HEK293 (cell line): ENCODE measurements at regions not wholly inside any gene's neighbourhood (a gene's known extent, or its start where the extent isn't known, plus 50 kb on each side); places are given as distances from the start of the nearest gene placed in this dataset.

Experiments used
- CTCF ChIA-PET: fragments of 350-600 bp; formaldehyde crosslinking; extraction: SDS; loops from one replicate; lab custom pipeline; 2021; ENCODE audit warnings: antibody characterized with exemption; lab: Yijun Ruan, JAX
- POLR2A ChIA-PET: fragments of 300-600 bp; formaldehyde crosslinking; extraction: SDS; loops from one replicate; lab custom pipeline; 2020; ENCODE audit warnings: antibody characterized with exemption, inconsistent platforms; lab: Yijun Ruan, JAX
- H3K27ac ChIP-seq: fragments of 200-500 bp; sonication (Bioruptor generic); 2 replicates; pipeline ENCODE4 v1.5.1; 2014; ENCODE audit warnings: low read depth, low read length, control low read depth, inconsistent platforms; ENCODE audit errors: extremely low read depth
- H3K36me3 ChIP-seq, 2 experiments: fragments of 200-500 bp in 1 of 2; sonication (Bioruptor generic) in 1 of 2; 1 replicate in 1 of 2; 2 replicates in 1 of 2; pipeline ENCODE4 v1.5.1; 2014 to 2017; ENCODE audit warnings: inconsistent platforms in 2 of 2, low read length in 2 of 2; ENCODE audit not compliant: control insufficient read depth in 2 of 2, insufficient read depth in 1 of 2
- H3K4me1 ChIP-seq: fragments of 200-500 bp; sonication (Bioruptor generic); 2 replicates; pipeline ENCODE4 v1.5.1; 2014; ENCODE audit warnings: mild to moderate bottlenecking, low read length, inconsistent platforms; ENCODE audit not compliant: control insufficient read depth, insufficient read depth
- H3K4me3 ChIP-seq: 2 replicates; pipeline ENCODE4 v1.5.1; 2011; ENCODE audit warnings: low read depth, mild to moderate bottlenecking, control low read depth, low read length, moderate library complexity
- H3K9me3 ChIP-seq: fragments of 200-500 bp; sonication (Bioruptor generic); 2 replicates; pipeline ENCODE4 v1.5.1; 2014; ENCODE audit warnings: low read depth, low read length, inconsistent platforms; ENCODE audit not compliant: control insufficient read depth, insufficient read depth
- ELK4 ChIP-seq: IDR thresholded peaks from 2 replicates; pipeline ENCODE4 v1.6.1; 2011; ENCODE audit warnings: mild to moderate bottlenecking, low read depth, low read length, borderline replicate concordance
- GFI1B ChIP-seq: fragments of 450-650 bp; formaldehyde crosslinking; IDR thresholded peaks from 2 replicates; pipeline ENCODE4 v1.5.1; 2016; ENCODE audit warnings: missing biosample characterization, missing genetic modification characterization
- GLI2 ChIP-seq: fragments of 450-650 bp; formaldehyde crosslinking; IDR thresholded peaks from 2 replicates; pipeline ENCODE4; 2017; ENCODE audit warnings: missing biosample characterization, missing genetic modification characterization, low read depth, borderline replicate concordance
- HOXC10 ChIP-seq: sonication (generic); formaldehyde crosslinking; IDR thresholded peaks from 2 replicates; pipeline ENCODE4 v1.8.1; 2023; ENCODE audit warnings: mild to moderate bottlenecking, missing genetic modification reagents
- INSM2 ChIP-seq: fragments of 450-650 bp; formaldehyde crosslinking; IDR thresholded peaks from 2 replicates; pipeline ENCODE4 v1.5.1; 2016; ENCODE audit warnings: missing biosample characterization, missing genetic modification characterization
- KLF7 ChIP-seq: fragments of 450-650 bp; formaldehyde crosslinking; IDR thresholded peaks from 2 replicates; pipeline ENCODE4 v1.5.1; 2016; ENCODE audit warnings: missing biosample characterization, missing genetic modification characterization, borderline replicate concordance
- MEIS1 ChIP-seq: sonication (generic); formaldehyde crosslinking; IDR thresholded peaks from 2 replicates; pipeline ENCODE4 v1.8.1; 2022; ENCODE audit warnings: missing genetic modification reagents, mild to moderate bottlenecking, borderline replicate concordance
- OSR2 ChIP-seq: fragments of 450-650 bp; formaldehyde crosslinking; IDR thresholded peaks from 2 replicates; pipeline ENCODE4 v1.5.1; 2016; ENCODE audit warnings: missing biosample characterization, missing genetic modification characterization
- ZNF169 ChIP-seq: fragments of 450-650 bp; formaldehyde crosslinking; IDR thresholded peaks from 2 replicates; pipeline ENCODE4 v1.5.1; 2016; ENCODE audit warnings: missing biosample characterization, missing genetic modification characterization
- ZNF26 ChIP-seq: fragments of 450-650 bp; formaldehyde crosslinking; IDR thresholded peaks from 2 replicates; pipeline ENCODE4 v1.5.1; 2016; ENCODE audit warnings: missing biosample characterization, missing genetic modification characterization
- ZNF362 ChIP-seq: fragments of 450-650 bp; formaldehyde crosslinking; IDR thresholded peaks from 2 replicates; pipeline ENCODE4 v1.5.1; 2016; ENCODE audit warnings: missing biosample characterization, missing genetic modification characterization
- ZNF394 ChIP-seq: fragments of 450-650 bp; formaldehyde crosslinking; IDR thresholded peaks from 2 replicates; pipeline ENCODE4 v1.5.1; 2016; ENCODE audit warnings: missing biosample characterization, missing genetic modification characterization, mild to moderate bottlenecking, moderate library complexity, borderline replicate concordance
- ZNF426 ChIP-seq: fragments of 450-650 bp; formaldehyde crosslinking; IDR thresholded peaks from 2 replicates; pipeline ENCODE4 v1.5.1; 2017; ENCODE audit warnings: missing biosample characterization, missing genetic modification characterization, mild to moderate bottlenecking, inconsistent platforms, moderate library complexity
- ZNF560 ChIP-seq: fragments of 450-650 bp; formaldehyde crosslinking; IDR thresholded peaks from 2 replicates; pipeline ENCODE4 v1.5.1; 2017; ENCODE audit warnings: missing biosample characterization, missing genetic modification characterization, borderline replicate concordance
- ZNF639 ChIP-seq: fragments of 450-650 bp; formaldehyde crosslinking; IDR thresholded peaks from 2 replicates; pipeline ENCODE4 v1.5.1; 2016; ENCODE audit warnings: missing biosample characterization, missing genetic modification characterization
- ZNF645 ChIP-seq: fragments of 450-650 bp; formaldehyde crosslinking; IDR thresholded peaks from 2 replicates; pipeline ENCODE4; 2016; ENCODE audit warnings: missing biosample characterization, missing genetic modification characterization
- ZNF768 ChIP-seq: fragments of 450-650 bp; formaldehyde crosslinking; IDR thresholded peaks from 2 replicates; pipeline ENCODE4 v1.5.1; 2018; ENCODE audit warnings: missing biosample characterization, mild to moderate bottlenecking, missing genetic modification characterization
- ZNF837 ChIP-seq: fragments of 450-650 bp; formaldehyde crosslinking; IDR thresholded peaks from 2 replicates; pipeline ENCODE4 v1.5.1; 2016; ENCODE audit warnings: missing biosample characterization, missing genetic modification characterization

GRCh38 chr5:174247301-174247700 lies 201.8 kb downstream of the NSG2 start (continued):
- no peak for TF ChIP-seq ZNF645 (tag by site-specific recombination)

- H3K27ac ChIP-seq: no peak overlapping the region
- H3K9me3 ChIP-seq: no peaks in the 10 kb centered on the region
- no peaks in the 10 kb centered on the region for H3K4me1 ChIP-seq
- H3K4me3 ChIP-seq: no peak overlapping the region
- H3K36me3 ChIP-seq: no peaks in the 10 kb centered on the region
- ChIA-PET POLR2A (no interaction called here), CTCF (no interaction called here)
- TF ChIP-seq ZNF837 (tag by site-specific recombination) (no peak), ZNF560 (tag by site-specific recombination) (no peak), INSM2 (tag by site-specific recombination) (no peak), ZNF639 (tag by site-specific recombination) (no peak), GFI1B (tag by site-specific recombination) (no peak), ZNF362 (tag by site-specific recombination) (no peak), OSR2 (tag by site-specific recombination) (no peak), KLF7 (tag by site-specific recombination) (no peak)
These were observed 205.9 kb downstream of the NSG2 start for GRCh38 chr5:174251305-174252000.

GRCh38 chr5:174252121-174252520 lies 206.6 kb downstream of the NSG2 start:
- no peaks in the 10 kb centered on the region for H3K9me3 ChIP-seq
- CTCF ChIA-PET: no interaction called here
- POLR2A ChIA-PET: no interaction called here
- H3K27ac ChIP-seq: no peak overlapping the region
- H3K4me1 ChIP-seq: no peaks in the 10 kb centered on the region
- no peak for TF ChIP-seq ZNF768 (tag by site-specific recombination)
- no peak for TF ChIP-seq ZNF426 (tag by site-specific recombination)
- TF ChIP-seq ZNF169: no peak
- H3K36me3 ChIP-seq: no peaks in the 10 kb centered on the region
- no peak overlapping the region for H3K4me3 ChIP-seq

GRCh38 chr5:174259696-174260420 lies 214.4 kb downstream of the NSG2 start:
- Histone ChIP-seq H3K9me3 (no peaks in the 10 kb centered on the region), H3K4me3 (no peak overlapping the region), H3K4me1 (no peaks in the 10 kb centered on the region), H3K36me3 (no peaks in the 10 kb centered on the region), H3K27ac (no peak overlapping the region)
- ChIA-PET POLR2A (no interaction called here), CTCF (no interaction called here)
- no peak for TF ChIP-seq GLI2 (tag by site-specific recombination)
- no peak for TF ChIP-seq ZNF26 (tag by site-specific recombination)
- TF ChIP-seq ZNF394 (tag by site-specific recombination): no peak
- no peak for TF ChIP-seq HOXC10
- no peak for TF ChIP-seq ZNF362 (tag by site-specific recombination)
- TF ChIP-seq MEIS1: no peak
- no peak for TF ChIP-seq ELK4
